Hematopoietic multipotent progenitor cell (in vitro differentiated cells): ENCODE measurements at regions not wholly inside any gene's neighbourhood (a gene's known extent, or its start where the extent isn't known, plus 50 kb on each side); places are given as distances from the start of the nearest gene placed in this dataset.
"Not testable (repeated sequence)": the region's sequence is repeated elsewhere in the genome, so short reads cannot be mapped to it uniquely, and the experiment has no call there.

Experiments
- DNase-seq, 3 donors: peaks; one replicate each; pipeline ENCODE4 v3.0.0-alpha.2; 2011 to 2015; ENCODE audit warnings: low read depth in 2 of 3, low spot score in 2 of 3

GRCh38 chr22:35178446-35178845 lies 78.8 kb upstream of the HMGXB4 start:
- DNase-seq, result no peak

GRCh38 chr22:35183917-35184316 lies 73.4 kb upstream of the HMGXB4 start:
- DNase-seq, result no peak

GRCh38 chr22:35186492-35186891 lies 70.8 kb upstream of the HMGXB4 start:
- DNase-seq, result no peak

DNA sequence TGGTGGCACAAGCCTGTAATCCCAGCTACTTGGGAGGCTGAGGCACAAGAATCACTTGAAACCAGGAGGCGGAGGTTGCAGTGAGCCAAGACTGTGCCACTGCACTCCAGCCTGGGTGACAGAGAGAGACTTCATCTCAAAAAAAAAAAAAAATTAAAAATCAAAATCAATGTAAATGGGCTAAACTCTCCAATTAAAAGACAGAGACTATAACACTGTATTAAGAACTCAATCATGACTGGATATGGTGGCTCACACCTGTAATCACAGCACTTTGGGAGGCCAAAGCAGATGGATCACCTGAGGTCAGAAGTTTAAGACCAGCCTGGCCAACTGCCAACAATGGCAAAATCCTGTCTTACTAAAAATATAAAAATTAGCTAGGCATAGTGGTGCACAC lies 68.4 kb upstream of the HMGXB4 start:
- DNase-seq, result not testable (repeated sequence)

GRCh38 chr22:35189559-35189958 lies 67.7 kb upstream of the HMGXB4 start:
- no peak for DNase-seq

DNA sequence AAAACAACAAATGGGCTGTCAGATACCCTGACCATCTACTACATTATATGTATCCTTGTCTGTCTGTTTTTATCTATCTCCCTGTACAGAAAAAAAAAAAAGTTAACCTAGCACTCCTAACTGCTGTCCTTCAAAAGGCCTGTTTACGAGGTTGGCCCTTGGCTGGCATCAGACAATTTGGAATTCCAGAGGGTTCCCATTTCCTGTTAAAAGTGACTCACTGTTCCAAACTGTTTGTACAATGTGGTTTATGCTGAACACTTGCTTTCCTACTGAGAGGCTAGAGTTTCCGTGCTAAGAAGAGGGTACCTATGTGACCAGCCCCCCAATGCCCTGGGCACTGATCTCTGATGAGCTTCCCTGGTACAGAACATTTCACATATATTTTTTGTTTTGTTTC lies 65.9 kb upstream of the HMGXB4 start:
- no peak for DNase-seq

DNA sequence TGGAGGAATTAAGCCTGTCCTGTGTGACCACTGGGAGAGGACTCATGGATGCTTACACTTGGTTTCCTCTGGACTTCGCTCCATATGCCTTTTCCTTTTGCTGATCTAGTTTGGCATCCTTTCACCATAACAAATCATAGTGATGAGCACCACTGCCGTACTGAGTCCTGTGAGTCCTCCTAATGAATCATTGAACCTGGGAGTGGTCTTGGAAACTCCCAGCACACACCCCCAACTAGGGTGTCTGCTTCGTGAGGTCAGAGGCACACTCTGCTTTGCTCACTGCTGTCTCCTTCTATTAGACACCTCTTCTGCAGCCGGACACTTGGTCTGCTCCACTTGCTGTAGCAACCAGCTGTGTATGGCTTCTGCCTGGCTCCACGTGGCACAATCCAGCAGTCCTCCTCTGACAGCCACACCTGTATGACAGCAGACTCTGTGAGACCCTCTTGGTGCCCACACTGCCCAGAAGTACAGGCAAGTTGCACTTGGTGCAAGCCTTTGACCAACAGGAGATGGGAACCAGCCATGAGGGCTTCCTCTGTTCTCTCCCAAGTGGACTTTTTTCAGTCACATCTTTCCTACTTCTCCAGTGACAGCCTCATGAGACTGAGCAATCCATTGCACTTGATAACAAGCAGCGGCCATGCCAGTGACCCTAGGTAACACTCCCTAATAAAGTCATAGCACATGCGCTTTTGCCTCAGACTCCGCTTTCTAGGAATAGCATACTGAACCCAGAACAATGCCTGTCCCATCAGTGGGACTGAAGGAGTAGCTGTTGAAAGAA lies 65.0 kb upstream of the HMGXB4 start:
- DNase-seq, result no peak

- DNase-seq, result no peak
Measured at GRCh38 chr22:35195226-35195625, 62.1 kb upstream of the HMGXB4 start.

DNA sequence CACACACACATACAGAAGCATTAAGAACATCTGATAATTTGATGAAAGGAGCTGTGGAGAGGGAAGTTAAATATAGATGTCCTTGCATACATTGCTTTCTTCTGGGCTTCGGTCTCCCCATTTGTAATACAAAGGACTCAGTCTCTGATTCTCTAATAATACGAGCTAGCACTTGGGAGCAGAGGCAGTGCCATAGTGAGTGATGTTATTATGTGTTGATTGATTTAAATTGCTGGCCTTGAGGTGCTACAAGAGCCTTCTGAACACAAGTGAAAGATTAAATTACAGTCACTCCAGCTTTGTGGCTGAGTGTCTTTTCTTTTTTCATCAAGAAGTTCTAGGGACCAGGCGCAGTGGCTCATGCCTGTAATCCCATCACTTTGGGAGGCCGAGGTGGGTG lies 61.5 kb upstream of the HMGXB4 start:
- DNase-seq, result no peak

GRCh38 chr22:35197071-35197470 lies 60.2 kb upstream of the HMGXB4 start:
- DNase-seq, result no peak

GRCh38 chr22:35197886-35198285 lies 59.4 kb upstream of the HMGXB4 start:
- DNase-seq, result no peak

GRCh38 chr22:35198738-35199137 lies 58.6 kb upstream of the HMGXB4 start:
- DNase-seq, result no peak

DNA sequence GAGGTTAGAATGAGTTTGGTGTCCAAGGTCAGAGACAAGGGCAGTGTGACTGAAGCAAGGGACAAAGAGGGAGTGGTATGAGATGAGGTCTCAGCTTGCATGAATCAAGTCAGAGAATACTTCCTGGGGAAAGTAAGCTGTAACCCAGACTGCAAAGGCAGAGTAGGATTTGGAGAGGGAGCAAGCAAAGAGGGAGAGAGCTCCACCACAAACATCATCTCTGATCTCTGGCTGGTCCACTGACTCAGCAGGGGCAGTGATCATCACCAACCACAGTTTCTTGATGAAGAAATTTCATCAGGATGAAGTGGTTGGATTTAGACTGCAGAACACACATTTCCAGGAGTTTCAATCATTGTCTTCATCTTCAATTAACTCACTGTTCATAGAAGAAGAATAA lies 54.9 kb upstream of the HMGXB4 start:
- DNase-seq, result no peak

GRCh38 chr22:35203583-35203982 lies 53.7 kb upstream of the HMGXB4 start:
- DNase-seq, result no peak

DNA sequence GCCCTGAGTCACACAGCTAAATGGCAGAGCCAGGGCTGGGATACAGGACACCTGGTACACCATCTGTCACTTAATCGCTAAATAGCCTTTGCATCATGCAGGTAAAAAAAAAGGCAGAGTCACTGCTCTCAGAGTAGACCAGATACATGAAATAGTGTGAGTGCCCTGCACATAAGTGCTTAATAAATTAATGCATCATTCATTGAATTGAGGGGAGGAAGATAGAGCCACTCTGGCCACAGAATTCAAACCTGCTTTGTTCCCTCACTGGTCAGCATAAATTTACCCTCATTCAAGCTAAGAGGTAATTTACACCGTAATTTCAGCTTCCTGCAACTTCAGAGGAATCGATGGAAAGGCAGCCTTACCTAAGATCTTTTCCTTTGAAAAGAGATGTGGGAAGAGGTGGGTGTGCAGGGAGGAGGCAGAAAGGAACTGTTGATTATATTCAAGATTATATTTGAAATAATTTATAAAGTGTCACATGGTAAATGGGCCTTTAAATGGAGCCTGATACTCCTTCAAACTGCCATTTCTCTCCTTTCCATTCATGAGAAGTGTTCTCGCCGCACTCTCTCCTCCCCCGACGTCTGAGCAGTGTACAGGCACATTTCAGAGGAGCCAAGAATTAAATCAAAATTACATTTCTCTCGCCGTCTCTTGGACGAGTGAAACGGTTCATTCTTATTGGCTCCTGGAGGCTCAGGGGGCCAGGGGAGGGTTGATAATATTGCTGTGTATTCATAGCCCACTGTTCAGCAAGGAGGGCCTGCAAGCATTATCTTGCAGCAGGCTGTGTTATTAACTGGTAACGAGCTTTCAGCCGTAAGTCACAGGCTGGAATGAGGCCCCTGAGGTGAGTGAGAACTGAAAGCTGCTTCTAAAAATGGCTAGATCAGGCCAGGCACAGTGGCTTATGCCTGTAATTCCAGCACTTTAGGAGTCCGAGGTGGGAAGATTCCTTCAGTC lies 52.2 kb upstream of the HMGXB4 start:
- no peak for DNase-seq

GRCh38 chr22:35205961-35206360 lies 51.3 kb upstream of the HMGXB4 start:
- DNase-seq, result no peak

DNA sequence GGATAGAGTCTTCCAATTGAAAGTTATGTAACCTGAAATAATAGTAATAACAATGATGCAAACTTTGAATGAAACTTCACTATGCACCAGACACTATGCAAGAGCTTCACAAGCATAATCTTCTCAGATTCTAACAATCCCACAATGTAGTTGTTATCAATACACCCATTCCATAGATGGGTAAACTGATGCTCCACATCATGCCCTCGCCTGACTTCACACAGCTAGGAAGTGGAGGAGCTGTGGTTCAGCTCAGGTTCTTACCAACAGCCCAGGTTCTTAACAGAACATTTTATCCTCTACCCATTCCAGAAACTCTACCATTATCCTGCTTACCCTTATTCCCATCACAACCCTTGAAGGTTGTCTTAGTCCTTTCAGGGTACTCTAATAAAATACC lies 50.4 kb upstream of the HMGXB4 start:
- no peak for DNase-seq
